CD4-positive, alpha-beta T cell treated with Interferon alpha-2 for 1 hour (primary cell): ENCODE measurements at regions not wholly inside any gene's neighbourhood (a gene's known extent, or its start where the extent isn't known, plus 50 kb on each side); places are given as distances from the start of the nearest gene placed in this dataset.

ENCODE experiments used
- DNase-seq, 2 donors: peaks; one replicate each; pipeline ENCODE4 v3.0.0-alpha.2; 2020 to 2022

DNA sequence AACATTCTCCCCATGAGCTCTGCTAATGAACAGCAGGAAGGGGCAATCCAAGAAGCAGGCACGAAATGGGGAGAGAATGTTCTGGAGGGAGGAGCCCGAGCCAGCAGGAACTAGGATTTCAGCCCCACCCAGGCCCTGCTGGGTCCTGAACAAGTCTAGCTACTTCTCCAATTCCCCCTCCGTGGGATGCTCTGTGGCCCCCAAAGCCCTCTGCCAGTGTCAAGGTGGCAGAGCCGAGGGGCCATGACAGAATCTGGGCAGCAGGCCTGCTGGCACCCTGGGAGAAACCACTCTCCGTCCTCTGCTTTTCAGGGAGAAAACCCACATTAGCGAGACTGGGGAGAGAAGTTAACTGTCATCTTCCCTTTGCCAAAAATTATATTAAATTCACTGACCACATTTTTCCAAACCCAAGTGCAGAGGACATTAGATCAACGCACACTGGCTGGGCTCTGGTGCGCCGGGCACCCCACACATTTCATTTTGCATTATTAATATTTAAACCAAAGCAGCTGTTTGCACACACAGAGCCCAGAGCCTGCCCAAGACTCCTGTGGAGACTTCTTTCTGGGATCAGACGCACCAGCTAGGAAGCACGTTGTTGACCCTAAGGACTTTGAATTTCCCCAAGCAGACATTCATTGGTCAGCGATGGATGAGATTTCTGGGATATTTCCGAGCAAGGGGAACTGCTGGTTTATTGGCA, 80.2 kb upstream of the PKDCC start:
- DNase-seq = no peak

DNA sequence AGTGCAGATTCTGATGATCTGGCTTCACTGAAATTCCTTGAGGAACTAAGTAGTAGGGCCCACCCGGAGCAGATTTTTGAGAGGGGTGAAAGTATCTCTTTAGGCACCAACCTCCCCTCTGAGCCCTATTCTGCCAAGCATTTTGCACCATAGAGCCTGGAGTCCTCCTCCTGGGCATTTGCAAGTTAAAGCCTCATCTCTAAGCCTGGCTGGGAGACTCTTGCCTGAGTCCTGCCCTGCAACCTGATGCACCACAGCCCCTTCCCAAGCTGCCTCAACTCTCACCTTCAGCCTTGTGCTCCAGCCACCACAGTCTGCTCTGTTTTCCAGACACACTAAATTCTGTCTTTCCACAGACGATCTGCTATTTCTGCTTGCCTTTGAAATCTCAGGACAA, 79.6 kb upstream of the PKDCC start:
- no peak for DNase-seq

DNA sequence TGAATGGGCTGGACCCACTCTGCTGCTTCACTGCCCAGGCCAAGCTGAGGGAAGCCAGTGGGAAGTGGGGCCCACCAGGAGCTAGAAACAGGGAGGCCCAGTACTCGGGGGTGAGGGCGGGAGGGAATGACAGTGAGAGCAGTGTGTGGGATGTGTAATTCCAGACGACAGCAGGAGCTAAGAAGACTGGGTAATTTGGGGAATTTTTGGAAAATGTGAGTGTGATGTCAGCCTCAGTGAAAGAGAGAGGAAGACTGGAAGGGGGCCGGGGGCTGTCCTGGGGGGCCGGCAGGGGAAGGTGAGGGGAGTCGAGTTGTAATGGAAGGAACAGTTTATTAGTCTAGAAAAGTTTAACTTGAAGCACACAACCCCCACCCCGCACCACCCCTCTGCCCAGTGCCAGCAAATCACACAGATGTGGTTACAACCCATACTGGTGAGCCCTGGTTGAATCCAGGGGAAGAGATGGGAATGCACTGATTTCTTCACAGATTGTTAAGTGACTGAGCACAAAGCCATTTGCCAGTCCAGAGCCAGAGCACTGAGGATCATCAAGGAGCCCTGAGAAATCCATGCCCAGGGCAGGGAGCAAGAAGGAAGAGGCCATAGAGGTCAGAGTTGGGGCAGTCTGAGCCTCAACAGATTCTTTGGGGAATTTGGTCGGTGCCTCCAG, 76.7 kb upstream of the PKDCC start:
- DNase-seq = no peak

DNA sequence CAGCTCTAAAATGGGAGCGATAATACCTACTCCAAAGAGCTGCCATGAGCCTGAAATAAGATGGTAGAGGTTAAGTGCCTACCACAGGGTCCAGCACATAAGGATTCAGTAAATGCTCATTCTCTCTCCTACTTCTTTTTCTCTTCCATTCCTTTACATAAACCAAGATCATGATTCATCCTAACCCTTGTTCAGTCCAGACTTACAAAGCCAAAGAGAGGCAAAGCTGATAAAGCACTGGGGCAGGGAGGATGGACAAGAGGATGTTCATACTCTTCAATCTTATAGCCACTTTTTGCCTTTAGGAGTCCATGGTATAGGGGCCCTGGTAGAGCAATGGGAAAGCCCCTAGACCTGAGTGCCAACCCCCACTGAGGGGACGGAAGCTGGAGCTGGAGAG, 75.6 kb upstream of the PKDCC start:
- no peak for DNase-seq

DNA sequence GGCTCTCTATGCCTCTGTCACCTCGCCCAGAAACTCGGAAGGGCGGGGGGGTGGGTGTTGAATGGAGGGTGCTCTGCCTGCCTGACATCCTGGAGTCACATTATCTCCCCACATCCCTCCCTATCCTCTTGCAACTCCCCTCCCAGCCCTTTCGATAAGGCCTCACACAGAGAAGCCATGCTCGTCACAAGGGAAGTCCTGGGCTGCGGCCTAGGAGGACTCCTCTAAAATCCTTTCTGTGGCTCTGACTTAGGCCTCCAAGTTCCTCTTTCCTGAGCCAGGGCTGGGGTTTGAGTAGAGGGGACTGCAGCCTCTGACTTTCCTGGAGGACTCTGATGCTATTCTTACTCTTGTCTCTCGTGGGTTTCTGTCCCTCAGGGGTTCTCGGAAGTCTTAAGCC, 75.0 kb upstream of the PKDCC start:
- DNase-seq = no peak

DNA sequence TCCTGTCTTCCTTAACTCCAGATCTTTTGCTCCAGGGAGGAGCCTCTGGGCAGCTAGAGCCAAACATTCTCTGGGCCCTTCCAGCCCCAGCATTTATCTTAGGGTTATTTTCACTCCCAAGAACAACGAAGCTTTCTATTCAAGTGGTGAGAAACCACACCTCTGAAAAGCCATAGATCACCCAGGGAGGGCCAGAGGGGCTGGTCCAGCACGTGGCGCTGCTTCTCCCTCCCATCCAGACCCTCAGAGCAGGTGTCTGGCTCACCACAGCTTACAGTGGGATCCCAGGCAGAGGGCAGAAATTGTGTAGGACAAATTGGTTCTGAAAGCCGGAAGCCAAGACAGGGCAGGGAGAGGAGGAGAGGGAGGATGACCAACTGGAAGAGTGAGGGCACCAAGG, 74.0 kb upstream of the PKDCC start:
- no peak for DNase-seq

DNA sequence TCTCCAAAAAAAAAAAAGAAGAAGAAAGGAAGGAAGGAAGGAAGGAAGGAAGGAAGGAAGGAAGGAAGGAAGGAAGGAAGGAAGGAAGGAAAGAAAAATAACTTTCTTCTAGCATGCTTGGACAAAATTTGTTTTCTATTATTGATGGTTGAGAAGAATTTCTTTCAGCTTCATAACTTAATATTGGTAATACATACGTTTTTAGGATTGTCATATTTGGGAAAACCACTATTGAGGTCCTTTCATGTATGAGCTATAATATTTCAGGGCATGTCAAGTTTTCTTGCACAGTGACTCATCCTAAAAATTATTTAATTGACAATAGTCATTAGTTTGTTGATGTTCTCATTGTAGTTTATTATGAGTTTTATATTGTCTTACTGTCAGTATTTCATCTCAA, 66.4 kb upstream of the PKDCC start:
- no peak for DNase-seq

DNA sequence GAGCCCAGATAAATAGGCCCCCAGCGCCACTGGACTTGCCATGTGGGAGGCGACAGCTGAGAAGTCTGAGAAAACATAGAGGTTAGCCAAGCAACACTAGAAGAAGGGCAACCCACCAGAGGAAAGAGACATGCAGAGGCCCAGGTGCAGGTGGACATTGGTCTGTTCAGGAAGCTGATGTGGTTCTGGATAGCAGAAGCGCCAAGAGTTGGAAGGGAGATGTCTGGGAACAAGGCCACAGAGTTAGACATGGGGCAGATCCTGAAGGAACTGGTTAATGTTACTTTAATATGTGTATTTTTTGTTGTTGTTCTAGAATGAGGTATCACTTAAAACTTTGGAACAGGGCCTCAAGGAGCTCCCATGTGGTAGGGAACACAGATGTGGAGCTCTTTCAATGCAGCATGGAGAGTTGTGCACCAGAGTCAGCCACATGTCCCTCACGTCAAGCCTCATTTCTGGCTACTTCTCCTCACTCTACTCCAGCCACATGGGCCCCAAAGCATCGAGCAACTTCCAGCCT, 62.2 kb upstream of the PKDCC start:
- DNase-seq = no peak

DNA sequence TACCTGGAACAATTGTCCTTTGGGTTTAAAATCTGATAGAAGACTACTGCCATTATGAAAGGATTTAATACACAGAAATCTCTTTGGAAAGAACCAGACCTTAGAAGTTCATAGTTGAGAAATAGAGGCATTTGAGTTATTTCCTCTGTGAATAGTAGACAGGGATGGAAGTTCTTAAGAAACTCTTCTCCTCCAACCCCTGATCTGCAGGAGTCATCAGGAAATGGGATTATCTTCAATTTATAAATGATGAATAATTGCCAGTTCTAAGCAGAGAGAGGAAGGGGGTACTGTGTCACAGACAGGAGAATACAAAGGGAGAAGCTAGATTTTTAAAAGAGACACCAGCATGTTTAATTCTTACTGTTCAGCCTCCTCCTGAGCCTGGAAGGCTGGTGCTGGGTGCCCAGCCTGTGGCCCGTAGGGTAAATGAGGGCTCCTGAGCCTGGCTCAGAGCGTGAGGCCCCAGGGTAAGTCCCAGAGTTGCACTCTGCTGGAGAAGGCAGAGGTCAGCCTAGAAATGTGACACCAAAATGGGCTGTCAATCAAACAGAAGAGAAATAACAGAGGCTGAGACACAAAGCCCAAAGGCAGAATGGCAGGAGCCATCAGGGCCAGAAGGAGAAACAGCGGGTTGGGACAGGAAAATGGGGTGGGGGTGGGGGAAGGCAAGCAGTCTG, 58.2 kb upstream of the PKDCC start:
- no peak for DNase-seq

DNA sequence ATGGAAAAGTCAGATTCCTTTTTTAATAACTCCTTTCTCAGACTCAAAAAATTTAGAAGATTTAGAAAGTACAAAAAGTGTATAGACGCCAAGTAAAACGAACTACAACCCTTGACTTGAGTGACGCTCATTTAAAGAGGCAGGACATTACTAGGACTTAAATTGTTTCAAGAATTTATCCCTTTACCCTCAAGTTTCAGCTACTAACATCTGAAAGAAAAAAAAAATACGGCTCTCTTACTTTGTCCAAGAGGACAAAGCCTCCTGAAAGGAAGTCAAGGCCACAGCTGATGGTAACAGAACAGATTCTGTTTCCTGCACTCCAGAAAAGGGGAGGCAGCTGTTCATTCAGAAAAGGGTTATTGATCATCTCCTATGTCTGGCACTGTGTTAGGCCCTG, 57.6 kb upstream of the PKDCC start:
- DNase-seq = no peak

DNA sequence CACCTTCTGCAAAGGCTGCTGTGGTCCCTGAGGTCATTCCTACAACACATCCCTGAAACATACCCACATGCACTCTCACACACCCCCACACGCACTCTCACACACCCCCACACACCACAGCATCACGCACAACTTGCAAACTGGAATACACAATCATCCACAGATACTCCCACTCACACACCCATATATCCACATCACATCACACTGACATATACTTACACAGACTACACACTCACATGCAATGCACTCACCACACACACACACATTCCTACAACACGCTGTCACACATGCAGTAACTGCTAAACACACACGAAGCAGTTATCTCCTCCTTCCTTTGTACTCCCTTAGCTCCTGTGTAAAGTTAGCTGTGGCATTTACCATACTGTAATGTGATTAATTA, 57.1 kb upstream of the PKDCC start:
- no peak for DNase-seq

DNA sequence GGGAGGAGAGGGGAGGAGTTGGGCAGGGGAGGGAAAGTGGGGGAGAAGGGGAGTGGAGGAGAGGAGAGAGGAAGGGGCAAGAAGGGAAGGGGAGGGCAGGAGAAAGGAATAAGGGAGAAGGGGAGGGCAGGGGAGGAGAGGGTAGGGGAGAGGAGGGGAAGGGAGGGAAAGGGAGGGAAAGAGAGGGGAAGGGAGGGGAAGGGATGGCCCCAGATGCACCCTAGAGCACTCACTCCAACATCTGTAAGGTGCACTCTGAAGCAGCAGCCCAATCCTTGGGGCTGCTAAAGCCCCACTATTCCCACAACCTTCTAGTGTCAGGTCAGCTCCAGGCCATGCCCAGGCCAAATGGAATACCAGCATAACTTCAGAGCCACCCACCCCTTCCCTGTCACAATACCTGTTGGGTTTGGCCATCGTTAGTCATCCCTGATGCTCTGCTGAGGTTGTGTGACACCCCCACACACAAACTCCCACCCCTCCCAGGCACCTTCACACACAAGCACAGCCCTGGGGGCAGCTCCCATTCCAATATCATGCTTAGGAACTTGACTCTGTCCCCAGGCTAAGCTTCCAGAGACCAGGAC, 55.7 kb upstream of the PKDCC start:
- no peak for DNase-seq

DNA sequence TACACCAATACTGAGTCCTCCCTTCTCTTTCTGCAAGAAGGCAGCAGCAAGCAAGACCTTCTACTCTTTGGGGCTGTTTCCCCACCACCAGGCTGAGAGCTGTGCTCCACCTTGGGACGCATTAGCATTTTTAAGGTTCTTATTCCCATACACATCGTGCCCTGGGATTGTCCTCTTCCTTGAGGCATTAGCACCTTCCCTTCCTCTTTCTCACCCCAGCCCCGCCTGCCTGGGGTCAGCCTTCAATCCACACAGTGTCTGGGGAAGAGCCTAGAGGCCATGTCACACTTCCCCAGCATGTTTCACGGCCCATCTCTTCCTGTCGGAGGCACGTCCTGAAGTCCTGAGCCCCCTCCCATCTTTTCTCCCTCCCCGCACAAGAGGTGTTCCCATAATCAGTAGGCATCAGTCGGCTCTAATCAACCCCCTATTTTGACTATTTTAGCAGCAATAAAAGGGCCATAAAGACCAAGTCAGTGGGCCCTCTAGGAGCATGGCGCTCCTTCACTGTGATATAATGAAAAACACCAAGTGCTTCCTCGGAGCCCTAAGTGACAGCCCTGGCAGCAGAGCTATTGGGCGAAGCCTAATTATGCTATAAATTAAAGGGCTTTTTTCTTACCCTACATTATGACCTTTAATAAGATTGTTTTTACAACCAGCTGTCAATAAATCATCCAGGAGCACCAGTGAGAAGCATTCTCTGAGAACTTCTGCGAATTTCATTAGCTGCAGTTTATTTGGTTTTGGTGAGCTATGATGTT, 55.0 kb upstream of the PKDCC start:
- no peak for DNase-seq

DNA sequence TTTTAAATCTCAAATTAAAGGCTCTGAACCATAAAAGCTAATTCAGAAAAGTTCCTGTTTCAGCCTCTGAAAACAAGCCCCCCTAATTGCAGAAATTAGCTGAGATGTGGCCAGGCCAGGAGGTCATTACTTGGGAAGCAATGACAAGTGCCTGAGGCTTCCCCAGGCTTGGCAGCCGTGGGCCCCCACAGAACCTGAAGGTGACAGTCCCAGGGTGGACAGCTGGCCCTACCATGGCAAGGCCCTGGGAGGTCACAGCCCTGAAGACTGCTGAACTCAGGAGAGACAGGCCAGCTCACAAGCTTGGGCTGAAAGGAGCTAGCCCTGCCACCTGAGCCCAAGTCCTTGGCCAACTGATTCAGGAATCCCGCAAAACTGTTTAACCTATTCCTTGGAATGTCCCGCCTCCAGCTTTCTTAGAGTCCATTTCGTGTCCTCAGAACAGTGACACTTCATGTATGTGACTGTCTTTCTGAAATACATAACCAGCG, 54.3 kb upstream of the PKDCC start:
- DNase-seq = no peak

DNA sequence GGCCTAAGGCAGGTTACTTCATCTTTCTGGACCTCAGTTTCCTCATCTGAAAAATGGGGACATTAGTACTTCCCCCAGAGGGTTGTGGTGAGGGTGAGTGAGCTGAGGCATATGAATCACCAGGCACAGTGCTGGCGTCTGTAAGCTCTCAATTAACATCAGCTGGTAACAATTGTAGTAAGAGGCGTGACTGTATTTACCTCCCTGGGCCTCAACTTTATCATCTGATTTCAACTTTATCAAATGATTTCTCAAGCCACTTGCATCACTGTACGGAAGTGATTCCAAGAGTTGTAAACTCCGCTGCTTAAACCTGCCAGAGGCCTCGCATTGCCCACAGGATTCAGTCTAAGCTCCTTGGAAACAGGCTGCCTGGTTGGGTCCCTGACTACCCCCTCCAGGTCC, 53.6 kb upstream of the PKDCC start:
- no peak for DNase-seq

DNA sequence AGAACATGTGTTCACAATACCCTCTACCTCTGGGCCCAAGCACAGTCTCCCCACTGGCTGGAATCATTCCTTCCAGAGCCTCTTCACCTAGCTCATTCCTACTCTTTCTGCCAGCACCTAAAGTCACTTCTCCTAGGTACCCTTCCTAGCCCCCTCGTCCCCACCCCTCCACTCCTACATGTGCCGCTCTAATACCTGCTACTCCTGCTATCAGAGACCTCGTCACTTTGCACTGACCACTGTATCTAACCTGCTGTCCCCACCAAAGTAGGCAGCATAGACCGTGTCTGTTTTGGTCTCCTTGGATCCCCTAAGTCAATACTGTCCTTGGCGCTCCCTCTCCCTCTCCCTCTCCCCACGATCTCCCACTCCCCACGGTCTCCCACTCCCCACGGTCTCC, 53.2 kb upstream of the PKDCC start:
- DNase-seq = no peak

DNA sequence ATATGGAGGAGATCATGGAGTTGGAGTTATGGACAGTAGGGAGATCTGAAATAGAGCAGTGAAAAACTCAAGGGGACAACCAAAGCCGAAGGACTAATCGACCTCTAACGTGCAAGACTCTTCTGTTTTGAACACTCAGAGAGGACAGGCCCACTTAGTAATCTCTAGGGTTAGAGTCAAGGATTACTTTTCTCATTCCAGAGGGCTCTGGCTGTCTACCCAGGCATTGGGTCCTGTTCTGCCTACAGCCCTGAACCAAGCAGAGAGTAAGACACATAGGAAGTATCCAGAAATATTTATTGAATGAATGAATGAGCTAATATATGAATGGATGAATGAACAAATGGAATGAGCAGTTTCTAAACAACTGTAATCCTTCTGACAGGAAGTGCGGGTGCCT, 50.3 kb upstream of the PKDCC start:
- no peak for DNase-seq
